Mesenchymal stem cell (in vitro differentiated cells and primary cell): ENCODE measurements at regions not wholly inside any gene's neighbourhood (a gene's known extent, or its start where the extent isn't known, plus 50 kb on each side); places are given as distances from the start of the nearest gene placed in this dataset.

Source experiments
- DNase-seq: peaks from one replicate; pipeline ENCODE4 v3.0.0-alpha.2; 2013
- H2AFZ ChIP-seq: one replicate; pipeline ENCODE4 v1.6.1; 2013; ENCODE audit warnings: low read depth, mild to moderate bottlenecking, control low read depth, inconsistent platforms, low read length, moderate library complexity
- H2AK5ac ChIP-seq: 2 replicates; pipeline ENCODE4 v1.6.1; 2013; ENCODE audit warnings: low read length, moderate library complexity, mild to moderate bottlenecking, inconsistent platforms; ENCODE audit not compliant: severe bottlenecking
- H2BK120ac ChIP-seq: one replicate; pipeline ENCODE4 v1.6.1; 2013; ENCODE audit warnings: low read depth, mild to moderate bottlenecking, inconsistent platforms, low read length, moderate library complexity
- H2BK12ac ChIP-seq, 2 experiments: one replicate each; pipeline ENCODE4 v1.6.1; 2013; ENCODE audit warnings: inconsistent platforms in 2 of 2, low read length in 2 of 2, mild to moderate bottlenecking in 2 of 2, moderate library complexity in 2 of 2, control low read depth in 1 of 2
- H2BK15ac ChIP-seq: one replicate; pipeline ENCODE4 v1.6.1; 2013; ENCODE audit warnings: mild to moderate bottlenecking, low read depth, inconsistent platforms; ENCODE audit not compliant: poor library complexity, severe bottlenecking
- H2BK5ac ChIP-seq: 2 replicates; pipeline ENCODE4 v1.6.1; 2013; ENCODE audit warnings: low read depth, mild to moderate bottlenecking, low read length, control low read depth, inconsistent platforms; ENCODE audit not compliant: poor library complexity, severe bottlenecking
- H3K14ac ChIP-seq, 2 experiments: one replicate each; pipeline ENCODE4 v1.6.1; 2013; ENCODE audit warnings: inconsistent platforms in 2 of 2, low read length in 2 of 2, control low read depth in 1 of 2, mild to moderate bottlenecking in 1 of 2, moderate library complexity in 1 of 2
- H3K18ac ChIP-seq, 2 experiments: one replicate each; pipeline ENCODE4 v1.6.1; 2013; ENCODE audit warnings: inconsistent platforms in 2 of 2, low read length in 2 of 2, control low read depth in 1 of 2, low read depth in 1 of 2, mild to moderate bottlenecking in 1 of 2
- H3K23ac ChIP-seq, 2 experiments: one replicate each; pipeline ENCODE4 v1.6.1; 2013; ENCODE audit warnings: inconsistent platforms in 2 of 2, low read length in 2 of 2, mild to moderate bottlenecking in 2 of 2, moderate library complexity in 2 of 2, control low read depth in 1 of 2
- H3K27ac ChIP-seq: 2 replicates; pipeline ENCODE4 v1.5.1; 2013; ENCODE audit warnings: mild to moderate bottlenecking, moderate library complexity, low read length, control low read depth, inconsistent platforms; ENCODE audit not compliant: poor library complexity, severe bottlenecking
- H3K27me3 ChIP-seq, 2 experiments: 2 replicates each; pipeline versions ENCODE4 v1.6.1 to v1.7.0; 2013; ENCODE audit warnings: low read length in 2 of 2, mild to moderate bottlenecking in 2 of 2, moderate library complexity in 2 of 2, control low read depth in 1 of 2, inconsistent platforms in 1 of 2; ENCODE audit not compliant: control insufficient read depth in 1 of 2, insufficient read depth in 1 of 2
- H3K36me3 ChIP-seq, 2 experiments: 2 replicates each; pipeline versions ENCODE4 v1.6.1 to v1.7.0; 2013; ENCODE audit warnings: low read length in 2 of 2, control low read depth in 1 of 2, inconsistent platforms in 1 of 2, low read depth in 1 of 2, mild to moderate bottlenecking in 1 of 2; ENCODE audit not compliant: insufficient read depth in 2 of 2, control insufficient read depth in 1 of 2
- H3K4ac ChIP-seq, 2 experiments: one replicate each; pipeline ENCODE4 v1.6.1; 2013; ENCODE audit warnings: inconsistent platforms in 2 of 2, low read length in 2 of 2, mild to moderate bottlenecking in 2 of 2, moderate library complexity in 2 of 2, control low read depth in 1 of 2, low read depth in 1 of 2
- H3K4me1 ChIP-seq: 2 replicates; pipeline ENCODE4 v1.6.1; 2013; ENCODE audit warnings: low read depth, low read length, control low read depth; ENCODE audit not compliant: control insufficient read depth, insufficient read depth
- H3K4me2 ChIP-seq: 2 replicates; pipeline ENCODE4 v1.6.1; 2013; ENCODE audit warnings: low read length, mild to moderate bottlenecking, inconsistent platforms; ENCODE audit not compliant: poor library complexity, severe bottlenecking
- H3K4me3 ChIP-seq, 2 experiments: 2 replicates each; pipeline versions ENCODE4 v1.5.1 to v1.7.0; 2013; ENCODE audit warnings: low read length in 2 of 2, mild to moderate bottlenecking in 2 of 2, control low read depth in 1 of 2, low read depth in 1 of 2; ENCODE audit not compliant: insufficient read depth in 1 of 2
- H3K79me1 ChIP-seq: replicated peaks from 2 replicates; pipeline ENCODE4 v1.6.1; 2013; ENCODE audit warnings: mild to moderate bottlenecking, control low read depth, low read length, inconsistent platforms; ENCODE audit not compliant: poor library complexity, severe bottlenecking
- H3K9ac ChIP-seq: 2 replicates; pipeline ENCODE4 v1.7.0; 2013; ENCODE audit warnings: mild to moderate bottlenecking, low read length, moderate library complexity
- H3K9me3 ChIP-seq: 2 replicates; pipeline ENCODE4 v1.7.0; 2013; ENCODE audit warnings: mild to moderate bottlenecking, low read length; ENCODE audit not compliant: control insufficient read depth
- H4K8ac ChIP-seq: one replicate; pipeline ENCODE4 v1.6.1; 2013; ENCODE audit warnings: inconsistent platforms, mild to moderate bottlenecking, low read length, moderate library complexity
- H4K91ac ChIP-seq: one replicate; pipeline ENCODE4 v1.6.1; 2013; ENCODE audit warnings: mild to moderate bottlenecking, low read length, inconsistent platforms
- WGBS: methylation state at CpG from one replicate; pipeline ENCODE4 v1.1.7; 2013; ENCODE audit warnings: mixed read lengths; 5-methylcytosine and 5-hydroxymethylcytosine counted together

DNA sequence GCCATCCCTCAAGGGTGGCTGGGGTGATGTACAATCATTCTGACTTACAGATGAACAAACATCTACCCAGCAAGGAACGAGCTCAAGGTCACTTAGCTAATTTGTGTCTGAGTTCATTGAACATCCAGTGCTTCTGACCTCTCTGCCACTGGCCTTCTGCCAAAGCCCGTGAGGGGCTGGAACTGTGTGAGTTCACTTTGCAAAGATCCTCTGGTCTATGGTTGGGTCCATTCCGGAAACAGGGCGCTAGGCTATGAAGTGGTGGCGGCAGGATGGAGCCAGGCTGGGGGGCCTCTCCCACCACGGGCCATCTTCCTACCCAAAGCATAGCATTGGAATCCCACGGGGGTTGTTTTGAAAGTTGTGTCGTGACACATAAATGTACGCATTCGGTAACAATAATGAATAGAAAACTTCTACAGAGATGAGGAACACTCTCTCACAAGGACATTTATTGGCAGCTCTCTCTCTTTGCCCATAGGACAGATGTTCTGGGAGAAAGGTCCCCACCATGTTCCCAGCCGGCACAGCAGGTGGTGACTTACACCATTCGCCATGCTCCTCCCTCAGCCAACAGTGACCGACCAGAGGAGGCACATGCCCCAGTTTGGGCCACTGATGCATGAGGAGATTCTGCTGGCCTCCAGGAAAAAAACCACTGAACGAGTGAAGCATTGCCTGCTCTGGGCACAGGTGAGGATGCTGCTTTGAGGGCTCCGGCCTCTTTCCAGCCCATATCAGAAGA, 214.7 kb upstream of the CHRNA7 start:
- no peak overlapping the region for H2AFZ ChIP-seq

DNA sequence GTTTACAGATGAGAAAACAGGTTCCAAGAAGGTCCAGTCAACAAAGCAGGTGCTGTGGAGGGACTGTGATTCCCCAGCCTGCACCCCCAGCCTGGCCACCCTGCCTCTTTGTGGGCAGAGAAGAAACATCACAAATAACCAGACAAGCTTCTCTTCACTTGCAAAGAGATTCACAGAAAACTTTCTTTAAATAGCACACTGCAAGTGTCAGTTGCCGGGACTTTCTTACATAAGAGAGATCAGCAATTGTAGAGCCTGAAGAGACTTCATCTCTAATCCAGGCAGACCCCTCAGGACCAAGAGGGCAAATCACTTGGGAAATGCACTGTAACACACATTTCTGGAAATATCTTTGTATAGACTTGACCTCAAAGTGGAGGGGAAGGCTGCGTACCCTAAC, 207.9 kb upstream of the CHRNA7 start:
- DNase-seq: no peak
- H3K4me1 ChIP-seq: no peaks in the 10 kb centered on the region
- H3K27ac ChIP-seq: no peak overlapping the region
- no peaks in the 10 kb centered on the region for H3K9me3 ChIP-seq
- H4K91ac ChIP-seq: no peak overlapping the region
- no peak overlapping the region for H2BK15ac ChIP-seq
- H3K23ac ChIP-seq: no peak overlapping the region
- H2BK5ac ChIP-seq: no peak overlapping the region
- H4K8ac ChIP-seq: no peak overlapping the region
- no peak overlapping the region for H3K4me2 ChIP-seq
- H2AFZ ChIP-seq: no peak overlapping the region
- H3K4ac ChIP-seq: no peak overlapping the region
- no peak overlapping the region for H3K9ac ChIP-seq
- H3K27me3 ChIP-seq: no peaks in the 10 kb centered on the region
- no peaks in the 10 kb centered on the region for H3K36me3 ChIP-seq
- H3K79me1 ChIP-seq: no peaks in the 10 kb centered on the region
- H2AK5ac ChIP-seq: no peak overlapping the region
- H3K18ac ChIP-seq: no peak overlapping the region
- 73% methylated on average over 1 of the region's 2 CpGs for WGBS
- no peak overlapping the region for H2BK12ac ChIP-seq
- no peak overlapping the region for H3K4me3 ChIP-seq
- no peak overlapping the region for H2BK120ac ChIP-seq
- no peak overlapping the region for H3K14ac ChIP-seq

More for the DNA sequence above, 214.7 kb upstream of the CHRNA7 start:
- no peak overlapping the region for H3K18ac ChIP-seq
- no peak overlapping the region for H2BK5ac ChIP-seq
- H3K79me1 ChIP-seq: no peaks in the 10 kb centered on the region
- 85% methylated on average over 15 of the region's 15 CpGs for WGBS
- DNase-seq: no peak
- no peaks in the 10 kb centered on the region for H3K27me3 ChIP-seq
- no peak overlapping the region for H3K9ac ChIP-seq
- no peak overlapping the region for H2AK5ac ChIP-seq
- no peak overlapping the region for H3K23ac ChIP-seq
- H3K4ac ChIP-seq: no peak overlapping the region
- no peak overlapping the region for H4K91ac ChIP-seq
- H3K36me3 ChIP-seq: no peaks in the 10 kb centered on the region
- no peak overlapping the region for H3K4me2 ChIP-seq
- H3K14ac ChIP-seq: no peak overlapping the region
- no peak overlapping the region for H3K27ac ChIP-seq
- H2BK12ac ChIP-seq: no peak overlapping the region
- no peaks in the 10 kb centered on the region for H3K4me1 ChIP-seq
- H2BK120ac ChIP-seq: no peak overlapping the region
- H4K8ac ChIP-seq: no peak overlapping the region
- H3K4me3 ChIP-seq: no peak overlapping the region
- H2BK15ac ChIP-seq: no peak overlapping the region
- H3K9me3 ChIP-seq: no peaks in the 10 kb centered on the region

DNA sequence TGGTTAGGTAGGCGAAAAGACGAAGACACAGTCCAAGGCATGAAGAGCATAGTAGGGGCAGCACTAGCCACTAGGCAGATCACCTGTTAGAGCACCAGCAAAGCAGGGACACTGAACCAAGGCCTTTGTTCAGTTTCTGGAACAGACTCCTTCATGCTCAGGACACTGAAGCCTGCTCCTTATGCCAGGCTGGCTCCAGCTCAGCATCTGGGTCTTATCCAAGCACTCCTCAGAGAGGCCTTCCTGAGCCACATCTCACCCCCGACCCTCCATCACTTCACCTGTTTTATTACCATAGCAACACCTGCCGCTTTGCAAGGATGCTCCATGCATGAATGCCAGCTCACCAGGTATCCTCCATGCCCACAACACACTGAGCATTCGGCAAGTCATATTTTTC, 206.3 kb upstream of the CHRNA7 start:
- H3K14ac ChIP-seq: no peak overlapping the region
- no peaks in the 10 kb centered on the region for H3K79me1 ChIP-seq
- no peak overlapping the region for H3K27ac ChIP-seq
- H3K4me2 ChIP-seq: no peak overlapping the region
- no peaks in the 10 kb centered on the region for H3K27me3 ChIP-seq
- no peak overlapping the region for H2BK5ac ChIP-seq
- no peak overlapping the region for H2AK5ac ChIP-seq
- no peak overlapping the region for H2AFZ ChIP-seq
- H4K8ac ChIP-seq: no peak overlapping the region
- no peak overlapping the region for H2BK120ac ChIP-seq
- no peaks in the 10 kb centered on the region for H3K36me3 ChIP-seq
- H3K4me1 ChIP-seq: no peaks in the 10 kb centered on the region
- no peak overlapping the region for H3K23ac ChIP-seq
- DNase-seq: no peak
- H2BK15ac ChIP-seq: no peak overlapping the region
- H3K4ac ChIP-seq: no peak overlapping the region
- H3K9me3 ChIP-seq: no peaks in the 10 kb centered on the region
- no peak overlapping the region for H3K9ac ChIP-seq
- no peak overlapping the region for H3K18ac ChIP-seq
- no peak overlapping the region for H3K4me3 ChIP-seq
- H2BK12ac ChIP-seq: no peak overlapping the region
- 71% methylated on average over 4 of the region's 5 CpGs for WGBS
- H4K91ac ChIP-seq: no peak overlapping the region

DNA sequence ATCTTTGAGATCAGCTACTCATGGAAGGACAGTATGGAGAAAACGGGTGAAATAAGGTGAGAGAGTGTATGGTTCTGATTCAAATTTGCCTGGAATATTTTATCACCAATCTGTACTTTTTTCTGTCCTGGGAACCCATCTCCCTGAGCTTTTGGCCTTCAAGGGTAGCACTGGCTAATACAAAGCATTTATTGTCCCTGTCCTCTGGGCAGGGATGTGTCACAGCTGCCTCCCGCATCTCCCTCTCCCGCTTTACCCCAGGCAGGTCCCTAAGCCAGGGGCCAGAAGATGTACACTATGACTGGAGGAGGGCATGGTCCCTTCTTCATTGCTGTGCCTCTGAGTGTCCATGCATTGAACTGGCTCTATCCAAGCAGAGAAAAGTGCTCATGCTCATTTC, 201.7 kb upstream of the CHRNA7 start:
- H3K14ac ChIP-seq: no peak overlapping the region
- H2BK15ac ChIP-seq: no peak overlapping the region
- H2BK120ac ChIP-seq: no peak overlapping the region
- WGBS: 97% methylated on average over 2 of the region's 3 CpGs
- no peak for DNase-seq
- no peaks in the 10 kb centered on the region for H3K9me3 ChIP-seq
- no peak overlapping the region for H3K4ac ChIP-seq
- H3K18ac ChIP-seq: no peak overlapping the region
- no peak overlapping the region for H3K27ac ChIP-seq
- H2AFZ ChIP-seq: no peak overlapping the region
- H2BK5ac ChIP-seq: no peak overlapping the region
- no peak overlapping the region for H2BK12ac ChIP-seq
- no peak overlapping the region for H3K23ac ChIP-seq
- no peak overlapping the region for H2AK5ac ChIP-seq
- no peak overlapping the region for H4K91ac ChIP-seq
- no peaks in the 10 kb centered on the region for H3K36me3 ChIP-seq
- H4K8ac ChIP-seq: no peak overlapping the region
- H3K27me3 ChIP-seq: no peaks in the 10 kb centered on the region
- H3K79me1 ChIP-seq: no peaks in the 10 kb centered on the region
- H3K4me2 ChIP-seq: no peak overlapping the region
- H3K9ac ChIP-seq: no peak overlapping the region
- no peaks in the 10 kb centered on the region for H3K4me1 ChIP-seq
- H3K4me3 ChIP-seq: no peak overlapping the region
